Ishikawa (cell line): ENCODE measurements at regions not wholly inside any gene's neighbourhood (a gene's known extent, or its start where the extent isn't known, plus 50 kb on each side); places are given as distances from the start of the nearest gene placed in this dataset.

Source experiments
- TAF1 ChIP-seq: IDR thresholded peaks from 2 replicates; pipeline ENCODE4 v1.6.1; 2012; ENCODE audit warnings: low read depth, mild to moderate bottlenecking
- TEAD4 ChIP-seq: IDR thresholded peaks from 2 replicates; pipeline ENCODE4 v1.6.1; 2012
- YY1 ChIP-seq: IDR thresholded peaks from 2 replicates; pipeline ENCODE4 v1.6.1; 2012; ENCODE audit warnings: low read depth

- TF ChIP-seq YY1: no peak
- TF ChIP-seq TAF1: no peak
- TF ChIP-seq TEAD4: no peak
Observed at GRCh38 chr5:61630908-61631307, 298.9 kb downstream of the ZSWIM6 start.
